ENCODE measurements at regions not wholly inside any gene's neighbourhood (a gene's known extent, or its start where the extent isn't known, plus 50 kb on each side); places are given as distances from the start of the nearest gene placed in this dataset.
"Not testable (repeated sequence)": the region's sequence is repeated elsewhere in the genome, so short reads cannot be mapped to it uniquely, and the experiment has no call there.

- no peak for DNase-seq (ENCODE audit: low read depth)
- TF ChIP-seq CTCF (IDR thresholded peaks at IDR 0.05; ENCODE audit: insufficient read depth, low read depth, low read length, missing control alignments), result no peak
- no peak overlapping the region for H3K4me3 ChIP-seq (ENCODE audit: low read length)
Observed at GRCh38 chr9:81427870-81428269, 261.5 kb downstream of the TLE1 start.

- TF ChIP-seq CTCF (IDR thresholded peaks at IDR 0.05; ENCODE audit: insufficient read depth, low read depth, low read length, missing control alignments), result no peak
- H3K4me3 ChIP-seq (ENCODE audit: low read length), result no peak overlapping the region
- no peak for DNase-seq (ENCODE audit: low read depth)
Observed at GRCh38 chr9:81424431-81424830, 264.9 kb downstream of the TLE1 start.

- no peak overlapping the region for H3K4me3 ChIP-seq (ENCODE audit: low read length)
- no peak for DNase-seq (ENCODE audit: low read depth)
- TF ChIP-seq CTCF (IDR thresholded peaks at IDR 0.05; ENCODE audit: insufficient read depth, low read depth, low read length, missing control alignments), result no peak
Observed at GRCh38 chr9:81423589-81424326, 265.6 kb downstream of the TLE1 start.

GRCh38 chr9:81421090-81421489 lies 268.3 kb downstream of the TLE1 start:
- DNase-seq (ENCODE audit: low read depth); H3K4me3 ChIP-seq (ENCODE audit: low read length): not testable (repeated sequence)

- TF ChIP-seq CTCF (IDR thresholded peaks at IDR 0.05; ENCODE audit: insufficient read depth, low read depth, low read length, missing control alignments), result no peak
- no peak for DNase-seq (ENCODE audit: low read depth)
- no peak overlapping the region for H3K4me3 ChIP-seq (ENCODE audit: low read length)
Observed at GRCh38 chr9:81420024-81420423, 269.3 kb downstream of the TLE1 start.

- no peak overlapping the region for H3K4me3 ChIP-seq (ENCODE audit: low read length)
- DNase-seq (ENCODE audit: low read depth), result no peak
- TF ChIP-seq CTCF (IDR thresholded peaks at IDR 0.05; ENCODE audit: insufficient read depth, low read depth, low read length, missing control alignments), result no peak
Observed at GRCh38 chr9:81417941-81418340, 271.4 kb downstream of the TLE1 start.

- no peak for TF ChIP-seq CTCF (IDR thresholded peaks at IDR 0.05; ENCODE audit: insufficient read depth, low read depth, low read length, missing control alignments)
- DNase-seq (ENCODE audit: low read depth), result no peak
- no peak overlapping the region for H3K4me3 ChIP-seq (ENCODE audit: low read length)
Observed at GRCh38 chr9:81417299-81417675, 272.1 kb downstream of the TLE1 start.
